ENCODE measurements at regions not wholly inside any gene's neighbourhood (a gene's known extent, or its start where the extent isn't known, plus 50 kb on each side); places are given as distances from the start of the nearest gene placed in this dataset.

GRCh38 chr14:55954108-55954507, 164.1 kb upstream of the PELI2 start:
- DNase-seq = no peak
- Histone ChIP-seq H3K27me3 (no peaks in the 10 kb centered on the region), H3K36me3 (no peaks in the 10 kb centered on the region), H3K9me3 (no peaks in the 10 kb centered on the region), H3K4me3 (no peak overlapping the region)

GRCh38 chr14:55955175-55955574, 163.0 kb upstream of the PELI2 start:
- DNase-seq = no peak
- Histone ChIP-seq H3K9me3 (no peaks in the 10 kb centered on the region), H3K36me3 (no peaks in the 10 kb centered on the region), H3K27me3 (no peaks in the 10 kb centered on the region), H3K4me3 (no peak overlapping the region)

- Histone ChIP-seq H3K27me3 (no peaks in the 10 kb centered on the region), H3K9me3 (no peaks in the 10 kb centered on the region), H3K36me3 (no peaks in the 10 kb centered on the region), H3K4me3 (no peak overlapping the region)
- no peak for DNase-seq
Measured at GRCh38 chr14:55957950-55958349, 160.3 kb upstream of the PELI2 start.

GRCh38 chr14:55963295-55963694, 154.9 kb upstream of the PELI2 start:
- H3K9me3 ChIP-seq = no peaks in the 10 kb centered on the region
- H3K36me3 ChIP-seq = no peaks in the 10 kb centered on the region
- H3K4me3 ChIP-seq = no peak overlapping the region
- H3K27me3 ChIP-seq = no peaks in the 10 kb centered on the region
- no peak for DNase-seq

GRCh38 chr14:55964091-55964490, 154.1 kb upstream of the PELI2 start:
- no peaks in the 10 kb centered on the region for H3K27me3 ChIP-seq
- no peaks in the 10 kb centered on the region for H3K9me3 ChIP-seq
- no peak overlapping the region for H3K4me3 ChIP-seq
- no peaks in the 10 kb centered on the region for H3K36me3 ChIP-seq
- DNase-seq = no peak

- no peak for DNase-seq
- no peak overlapping the region for H3K4me3 ChIP-seq
- H3K9me3 ChIP-seq = no peaks in the 10 kb centered on the region
- no peaks in the 10 kb centered on the region for H3K36me3 ChIP-seq
- H3K27me3 ChIP-seq = no peaks in the 10 kb centered on the region
Measured at GRCh38 chr14:55964821-55965220, 153.4 kb upstream of the PELI2 start.

GRCh38 chr14:55965851-55966250, 152.4 kb upstream of the PELI2 start:
- Histone ChIP-seq H3K4me3 (no peak overlapping the region), H3K27me3 (no peaks in the 10 kb centered on the region), H3K36me3 (no peaks in the 10 kb centered on the region), H3K9me3 (no peaks in the 10 kb centered on the region)
- no peak for DNase-seq

- H3K36me3 ChIP-seq = no peaks in the 10 kb centered on the region
- no peaks in the 10 kb centered on the region for H3K9me3 ChIP-seq
- no peak for DNase-seq
- H3K27me3 ChIP-seq = no peaks in the 10 kb centered on the region
- H3K4me3 ChIP-seq = no peak overlapping the region
Measured at GRCh38 chr14:55968741-55969140, 149.5 kb upstream of the PELI2 start.

GRCh38 chr14:55973285-55973800, 144.9 kb upstream of the PELI2 start:
- H3K4me3 ChIP-seq = no peak overlapping the region
- H3K9me3 ChIP-seq = no peaks in the 10 kb centered on the region
- no peaks in the 10 kb centered on the region for H3K27me3 ChIP-seq
- no peak for DNase-seq
- no peaks in the 10 kb centered on the region for H3K36me3 ChIP-seq

- no peak for DNase-seq
- H3K36me3 ChIP-seq = no peaks in the 10 kb centered on the region
- no peak overlapping the region for H3K4me3 ChIP-seq
- H3K9me3 ChIP-seq = no peaks in the 10 kb centered on the region
- H3K27me3 ChIP-seq = no peaks in the 10 kb centered on the region
Measured at GRCh38 chr14:55973911-55974630, 144.1 kb upstream of the PELI2 start.

GRCh38 chr14:55975281-55975910, 142.8 kb upstream of the PELI2 start:
- Histone ChIP-seq H3K4me3 (no peak overlapping the region), H3K27me3 (no peaks in the 10 kb centered on the region), H3K36me3 (no peaks in the 10 kb centered on the region), H3K9me3 (no peaks in the 10 kb centered on the region)
- DNase-seq = no peak

- no peak for DNase-seq
- no peaks in the 10 kb centered on the region for H3K9me3 ChIP-seq
- H3K27me3 ChIP-seq = no peaks in the 10 kb centered on the region
- no peak overlapping the region for H3K4me3 ChIP-seq
- H3K36me3 ChIP-seq = no peaks in the 10 kb centered on the region
Measured at GRCh38 chr14:55976219-55976618, 142.0 kb upstream of the PELI2 start.

- no peaks in the 10 kb centered on the region for H3K9me3 ChIP-seq
- H3K4me3 ChIP-seq = no peak overlapping the region
- H3K27me3 ChIP-seq = no peaks in the 10 kb centered on the region
- H3K36me3 ChIP-seq = no peaks in the 10 kb centered on the region
- no peak for DNase-seq
Measured at GRCh38 chr14:55976655-55977054, 141.6 kb upstream of the PELI2 start.

- no peaks in the 10 kb centered on the region for H3K36me3 ChIP-seq
- H3K4me3 ChIP-seq = no peak overlapping the region
- no peaks in the 10 kb centered on the region for H3K9me3 ChIP-seq
- no peak for DNase-seq
- H3K27me3 ChIP-seq = no peaks in the 10 kb centered on the region
Measured at GRCh38 chr14:55977392-55978150, 140.6 kb upstream of the PELI2 start.

- no peaks in the 10 kb centered on the region for H3K36me3 ChIP-seq
- H3K9me3 ChIP-seq = no peaks in the 10 kb centered on the region
Measured at GRCh38 chr14:55979096-55979495, 139.1 kb upstream of the PELI2 start.

GRCh38 chr14:55979781-55980180, 138.4 kb upstream of the PELI2 start:
- Histone ChIP-seq H3K4me3 (no peak overlapping the region), H3K27me3 (no peaks in the 10 kb centered on the region), H3K9me3 (no peaks in the 10 kb centered on the region), H3K36me3 (no peaks in the 10 kb centered on the region)
- no peak for DNase-seq

More at GRCh38 chr14:55979096-55979495, 139.1 kb upstream of the PELI2 start:
- H3K27me3 ChIP-seq = no peaks in the 10 kb centered on the region
- DNase-seq = no peak
- no peak overlapping the region for H3K4me3 ChIP-seq

- no peak for DNase-seq
- no peak overlapping the region for H3K4me3 ChIP-seq
- H3K36me3 ChIP-seq = no peaks in the 10 kb centered on the region
- no peaks in the 10 kb centered on the region for H3K27me3 ChIP-seq
- H3K9me3 ChIP-seq = no peaks in the 10 kb centered on the region
Measured at GRCh38 chr14:55980970-55981369, 137.2 kb upstream of the PELI2 start.

Measured in MG63 (cell line).